ENCODE measurements at regions not wholly inside any gene's neighbourhood (a gene's known extent, or its start where the extent isn't known, plus 50 kb on each side); places are given as distances from the start of the nearest gene placed in this dataset.

GRCh38 chr2:120651818-120652217, 83.8 kb upstream of the GLI2 start:
- TF ChIP-seq CTCF (IDR thresholded peaks at IDR 0.05) (no peak), POLR2A (IDR thresholded peaks at IDR 0.05) (no peak)
